Stimulated activated naive CD8-positive, alpha-beta T cell treated with anti-CD3 and anti-CD28 coated beads, Interleukin-15, amount 100 ng/mL, for 72 hours (primary cell): ENCODE measurements at regions not wholly inside any gene's neighbourhood (a gene's known extent, or its start where the extent isn't known, plus 50 kb on each side); places are given as distances from the start of the nearest gene placed in this dataset.

Experiments used
- ATAC-seq: fragments of 150-1000 bp; cut with Tn5 transposase; 2 replicates; pipeline ENCODE4 v1.10.0; 2021; ENCODE audit warnings: mild to moderate bottlenecking, moderate library complexity
- DNase-seq, 2 donors: peaks; one replicate each; pipeline ENCODE4 v3.0.0; 2021 to 2022
- H3K27ac Mint-ChIP-seq, 2 donors: one replicate each; pipeline ENCODE4 v1.8.0; 2022; ENCODE audit warnings: mild to moderate bottlenecking in 2 of 2, mixed read lengths in 2 of 2, moderate library complexity in 2 of 2
- H3K27me3 Mint-ChIP-seq: one replicate; pipeline ENCODE4 v1.8.0; 2022; ENCODE audit warnings: mixed read lengths
- H3K4me1 Mint-ChIP-seq: one replicate; pipeline ENCODE4 v1.8.0; 2022; ENCODE audit warnings: mild to moderate bottlenecking, mixed read lengths
- H3K4me3 Mint-ChIP-seq, 2 donors: one replicate each; pipeline ENCODE4 v1.8.0; 2022; ENCODE audit warnings: mild to moderate bottlenecking in 2 of 2, mixed read lengths in 2 of 2, moderate library complexity in 1 of 2
- H3K9me3 Mint-ChIP-seq, 2 donors: one replicate each; pipeline ENCODE4 v1.8.0; 2022; ENCODE audit warnings: mixed read lengths in 2 of 2

DNA sequence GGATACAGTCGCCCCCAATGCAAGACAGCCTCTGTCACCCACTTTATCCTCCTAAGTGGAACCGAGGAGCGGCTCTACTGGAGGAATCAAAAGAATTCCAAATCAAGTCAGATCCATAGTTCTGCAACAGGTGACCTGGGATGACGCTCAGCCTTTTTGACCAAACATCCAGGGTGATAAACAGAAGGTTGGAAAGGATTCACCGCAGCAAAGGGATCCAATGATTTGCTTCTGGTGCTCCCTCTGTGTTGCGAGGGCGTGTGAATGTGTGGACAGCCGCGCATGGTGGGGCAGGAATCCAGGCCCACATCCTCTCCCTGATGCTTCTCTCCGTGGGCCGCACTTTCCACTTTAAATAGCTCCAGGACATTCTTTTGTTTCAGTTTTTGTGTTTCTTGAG lies 116.8 kb upstream of the CDH4 start:
- Mint-ChIP-seq H3K27ac (no peak overlapping the region), H3K27me3 (peaks cover 50% of the 10 kb centered on the region), H3K4me3 (no peak overlapping the region), H3K4me1 (no peaks in the 10 kb centered on the region), H3K9me3 (no peaks in the 10 kb centered on the region)
- DNase-seq (no peak), ATAC-seq (no peak)

GRCh38 chr20:61135968-61136367 lies 116.1 kb upstream of the CDH4 start:
- no peak for ATAC-seq
- Mint-ChIP-seq H3K27me3 (peaks cover 43% of the 10 kb centered on the region), H3K4me1 (no peaks in the 10 kb centered on the region), H3K4me3 (no peak overlapping the region), H3K27ac (no peak overlapping the region), H3K9me3 (no peaks in the 10 kb centered on the region)
- no peak for DNase-seq

DNA sequence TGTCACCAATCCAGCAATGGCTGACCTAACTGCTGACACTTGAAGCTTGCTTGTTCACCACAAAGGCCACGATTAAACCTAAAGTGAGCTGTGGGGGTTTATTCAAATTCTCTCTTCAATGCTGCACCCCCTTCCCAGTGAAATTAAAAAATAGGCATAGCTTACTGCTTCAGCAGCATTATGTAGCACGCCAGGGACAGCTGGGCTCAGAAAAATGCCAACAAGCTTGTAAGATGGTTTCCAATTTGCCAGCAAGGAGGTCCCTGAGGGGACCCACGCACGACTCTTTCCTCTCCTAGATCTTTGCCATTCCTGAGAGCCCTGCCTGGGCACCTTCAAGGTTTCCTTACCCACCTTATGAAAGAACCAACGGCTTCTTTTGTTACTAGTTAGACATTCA lies 113.5 kb upstream of the CDH4 start:
- Mint-ChIP-seq H3K4me3 (no peak overlapping the region), H3K9me3 (no peaks in the 10 kb centered on the region), H3K4me1 (no peaks in the 10 kb centered on the region), H3K27ac (peak overlapping the region in 1 of 2 donors; percentile 61), H3K27me3 (peaks cover 32% of the 10 kb centered on the region)
- DNase-seq (no peak), ATAC-seq (no peak)

GRCh38 chr20:61139031-61139430 lies 113.0 kb upstream of the CDH4 start:
- no peaks in the 10 kb centered on the region for H3K4me1 Mint-ChIP-seq
- H3K4me3 Mint-ChIP-seq: no peak overlapping the region
- H3K9me3 Mint-ChIP-seq: no peaks in the 10 kb centered on the region
- no peak overlapping the region for H3K27ac Mint-ChIP-seq
- H3K27me3 Mint-ChIP-seq: peaks cover 33% of the 10 kb centered on the region
- DNase-seq (no peak), ATAC-seq (no peak)

DNA sequence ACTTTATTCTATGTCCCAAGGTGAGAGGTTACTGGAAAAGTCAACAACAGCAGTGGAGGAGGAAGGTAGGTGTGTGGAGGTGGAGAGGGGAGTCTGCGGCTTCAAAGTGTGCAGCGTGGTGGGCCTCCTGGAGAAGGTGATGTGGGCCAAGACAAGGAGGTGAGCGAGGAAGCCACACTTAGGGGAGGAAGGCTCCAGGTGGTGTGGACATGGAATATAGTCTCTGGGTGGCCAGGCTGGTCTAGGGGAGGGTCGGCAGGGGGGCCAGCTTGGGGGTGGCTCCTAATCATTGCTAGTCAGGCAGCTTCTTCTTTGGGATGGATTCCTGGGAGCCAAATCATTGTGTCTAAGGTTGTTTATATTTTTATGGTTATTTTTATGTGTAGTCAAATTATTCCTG lies 111.5 kb upstream of the CDH4 start:
- Mint-ChIP-seq H3K4me1 (no peaks in the 10 kb centered on the region), H3K27me3 (peaks cover 32% of the 10 kb centered on the region), H3K27ac (no peak overlapping the region), H3K4me3 (no peak overlapping the region), H3K9me3 (no peaks in the 10 kb centered on the region)
- DNase-seq (no peak), ATAC-seq (no peak)

DNA sequence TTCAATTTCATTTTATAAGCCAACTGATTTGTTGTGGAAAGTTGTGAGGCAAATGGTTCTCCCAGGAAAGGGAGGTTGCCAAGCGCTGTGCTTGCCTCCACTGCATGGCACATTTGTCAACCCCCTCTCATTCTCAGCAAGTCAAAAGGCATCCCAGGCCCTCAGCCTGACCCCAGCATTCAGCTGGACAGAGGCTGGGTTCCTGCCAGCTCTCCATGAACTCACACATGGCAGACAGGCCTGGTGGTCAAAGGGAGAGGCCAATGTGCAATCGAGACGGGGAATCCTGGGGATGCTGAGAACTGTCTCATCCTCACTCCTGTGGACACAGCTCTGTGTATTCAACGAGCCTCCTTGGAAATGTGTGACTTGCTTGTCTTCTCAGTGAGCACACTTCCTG lies 106.0 kb upstream of the CDH4 start:
- H3K27ac Mint-ChIP-seq: no peak overlapping the region
- ATAC-seq: no peak
- no peaks in the 10 kb centered on the region for H3K9me3 Mint-ChIP-seq

DNA sequence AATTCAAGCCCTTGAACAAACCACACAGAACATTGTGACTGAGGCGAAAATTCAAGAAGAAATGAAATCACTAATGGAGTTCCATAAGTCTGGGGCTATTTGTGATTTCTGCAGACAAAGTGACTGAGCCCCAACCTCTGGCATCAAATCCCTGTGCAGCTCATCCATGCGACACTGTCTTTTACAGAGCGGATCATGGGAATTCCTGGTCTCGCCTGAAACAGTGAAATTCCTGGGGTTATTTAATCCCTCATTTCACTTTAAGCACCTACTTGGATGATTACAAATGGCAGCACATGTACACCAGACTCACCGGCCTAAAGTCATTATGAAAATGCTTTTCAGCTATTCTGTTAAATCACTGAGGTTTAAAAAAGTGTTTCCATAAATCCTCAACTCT lies 102.4 kb upstream of the CDH4 start:
- ATAC-seq: no peak
- no peaks in the 10 kb centered on the region for H3K4me1 Mint-ChIP-seq

More for the DNA sequence above, 106.0 kb upstream of the CDH4 start:
- Mint-ChIP-seq H3K27me3 (peaks cover 13% of the 10 kb centered on the region), H3K4me3 (no peak overlapping the region), H3K4me1 (no peaks in the 10 kb centered on the region)
- no peak for DNase-seq

GRCh38 chr20:61157301-61157700 lies 94.8 kb upstream of the CDH4 start:
- no peaks in the 10 kb centered on the region for H3K4me1 Mint-ChIP-seq
- H3K27me3 Mint-ChIP-seq: peaks cover 9% of the 10 kb centered on the region
- H3K9me3 Mint-ChIP-seq: peaks cover 0 to 15% of the 10 kb centered on the region in 2 donors
- H3K4me3 Mint-ChIP-seq: no peak overlapping the region
- H3K27ac Mint-ChIP-seq: no peak overlapping the region
- DNase-seq (no peak), ATAC-seq (no peak)

More for the DNA sequence above, 102.4 kb upstream of the CDH4 start:
- Mint-ChIP-seq H3K27ac (no peak overlapping the region), H3K27me3 (peaks cover 9% of the 10 kb centered on the region), H3K4me3 (no peak overlapping the region), H3K9me3 (peaks cover 0 to 5% of the 10 kb centered on the region in 2 donors)
- no peak for DNase-seq

DNA sequence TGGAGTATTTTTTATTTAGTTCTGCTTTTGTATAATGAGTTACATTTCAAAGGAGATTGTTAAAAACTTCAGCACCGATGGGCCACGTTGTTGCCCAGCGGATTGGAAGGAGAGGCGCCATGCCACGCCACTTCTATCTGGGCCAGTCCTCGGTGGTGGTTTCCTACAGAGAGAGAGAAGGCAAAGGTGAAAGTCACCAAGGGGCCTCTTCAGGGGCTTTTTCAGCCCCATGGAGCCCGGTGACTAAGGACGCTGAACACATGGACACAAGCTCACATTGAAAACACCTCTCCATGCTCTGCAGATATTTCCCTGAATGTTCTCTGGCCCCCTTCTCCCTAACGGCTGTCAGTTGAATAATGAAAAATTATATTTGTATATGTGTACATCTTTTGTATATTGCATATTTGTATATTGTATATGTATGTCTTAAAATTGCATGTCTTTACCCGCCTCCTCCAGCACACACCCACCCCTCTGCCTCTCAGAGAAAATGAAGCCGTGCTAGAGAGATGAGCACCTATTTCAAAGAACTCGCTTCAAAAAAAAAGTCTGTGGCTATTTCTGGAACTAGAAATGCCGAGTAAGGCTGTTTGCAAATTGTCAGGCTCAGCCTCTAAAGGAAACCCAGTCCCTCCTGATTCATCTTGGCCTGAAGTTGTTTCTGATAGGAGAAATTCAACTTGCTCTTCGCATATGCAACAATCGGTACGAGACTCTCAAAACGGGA lies 91.9 kb upstream of the CDH4 start:
- peaks cover 0 to 15% of the 10 kb centered on the region in 2 donors for H3K9me3 Mint-ChIP-seq

DNA sequence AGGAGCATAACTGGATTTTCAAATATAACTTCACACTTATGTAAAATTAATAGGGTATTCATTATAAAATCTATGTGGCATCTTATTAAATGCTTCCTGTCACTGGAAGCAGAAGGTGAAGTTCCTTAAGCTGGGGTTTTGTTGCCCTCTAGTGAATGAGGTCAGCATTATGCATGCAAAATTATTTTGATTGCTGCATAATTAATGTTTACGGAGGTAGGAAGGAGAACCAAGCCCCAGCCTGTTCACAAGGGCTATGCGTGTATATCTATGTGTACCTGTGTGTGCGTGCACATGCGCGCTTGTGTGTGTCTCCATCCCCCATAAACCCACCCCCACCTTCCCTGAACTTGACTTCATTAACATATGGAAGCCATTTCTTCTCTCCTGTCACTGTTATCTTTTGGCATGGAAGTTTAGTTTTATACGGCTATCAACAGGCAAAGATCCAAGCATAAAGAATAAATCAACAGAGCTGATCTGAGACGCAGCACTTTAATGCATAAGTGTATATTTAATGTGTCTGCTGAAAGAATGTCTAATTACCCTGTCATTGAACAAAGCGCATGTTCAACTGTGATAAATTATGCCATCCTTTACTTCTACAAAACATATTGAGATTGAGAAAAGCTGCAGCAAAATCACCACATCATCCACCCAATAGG lies 90.2 kb upstream of the CDH4 start:
- Mint-ChIP-seq H3K4me3 (no peak overlapping the region), H3K27ac (no peak overlapping the region), H3K27me3 (no peaks in the 10 kb centered on the region), H3K4me1 (no peaks in the 10 kb centered on the region), H3K9me3 (peaks cover 0 to 15% of the 10 kb centered on the region in 2 donors)
- DNase-seq: no peak
- no peak for ATAC-seq

More for the DNA sequence above, 91.9 kb upstream of the CDH4 start:
- Mint-ChIP-seq H3K27me3 (peaks cover 2% of the 10 kb centered on the region), H3K27ac (no peak overlapping the region), H3K4me3 (no peak overlapping the region), H3K4me1 (no peaks in the 10 kb centered on the region)
- DNase-seq (no peak), ATAC-seq (peak; percentile 57)

- Mint-ChIP-seq H3K4me3 (no peak overlapping the region), H3K27me3 (no peaks in the 10 kb centered on the region), H3K4me1 (no peaks in the 10 kb centered on the region), H3K9me3 (peaks cover 0 to 14% of the 10 kb centered on the region in 2 donors), H3K27ac (no peak overlapping the region)
- no peak for ATAC-seq
- no peak for DNase-seq
Measured at GRCh38 chr20:61162451-61162850, 89.6 kb upstream of the CDH4 start.

GRCh38 chr20:61163031-61163430 lies 89.0 kb upstream of the CDH4 start:
- Mint-ChIP-seq H3K4me3 (no peak overlapping the region), H3K27me3 (no peaks in the 10 kb centered on the region), H3K4me1 (no peaks in the 10 kb centered on the region), H3K27ac (no peak overlapping the region), H3K9me3 (peaks cover 0 to 8% of the 10 kb centered on the region in 2 donors)
- ATAC-seq: no peak
- no peak for DNase-seq

- Mint-ChIP-seq H3K4me1 (no peaks in the 10 kb centered on the region), H3K27ac (no peak overlapping the region), H3K27me3 (no peaks in the 10 kb centered on the region), H3K9me3 (no peaks in the 10 kb centered on the region), H3K4me3 (no peak overlapping the region)
- DNase-seq (no peak), ATAC-seq (no peak)
Measured at GRCh38 chr20:61166324-61166723, 85.7 kb upstream of the CDH4 start.

DNA sequence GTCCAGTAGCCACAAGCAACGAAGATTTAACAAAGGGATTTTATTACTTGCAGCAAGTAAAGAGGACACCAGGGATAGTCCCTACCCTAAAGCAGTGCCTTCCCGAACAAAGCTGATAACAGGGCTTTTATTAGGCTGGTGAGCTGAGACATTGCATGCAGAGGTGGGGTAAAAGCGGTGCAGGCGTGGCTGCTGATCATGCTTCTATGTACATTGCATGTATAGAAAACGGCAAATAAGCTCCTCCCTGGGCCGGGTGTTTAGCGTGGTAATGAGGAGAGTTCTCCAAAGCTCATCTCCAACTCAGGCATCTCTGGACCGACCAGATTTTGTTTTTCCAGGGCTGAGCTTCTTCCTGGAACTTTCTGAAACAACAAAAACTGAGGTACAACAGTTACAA lies 83.5 kb upstream of the CDH4 start:
- Mint-ChIP-seq H3K27ac (no peak overlapping the region), H3K4me1 (no peaks in the 10 kb centered on the region), H3K4me3 (no peak overlapping the region), H3K9me3 (no peaks in the 10 kb centered on the region), H3K27me3 (no peaks in the 10 kb centered on the region)
- DNase-seq (no peak), ATAC-seq (no peak)

- no peak overlapping the region for H3K4me3 Mint-ChIP-seq
- DNase-seq (no peak), ATAC-seq (no peak)
- no peaks in the 10 kb centered on the region for H3K4me1 Mint-ChIP-seq
- H3K27ac Mint-ChIP-seq: no peak overlapping the region
- H3K27me3 Mint-ChIP-seq: no peaks in the 10 kb centered on the region
- no peaks in the 10 kb centered on the region for H3K9me3 Mint-ChIP-seq
Measured at GRCh38 chr20:61169874-61170273, 82.2 kb upstream of the CDH4 start.

DNA sequence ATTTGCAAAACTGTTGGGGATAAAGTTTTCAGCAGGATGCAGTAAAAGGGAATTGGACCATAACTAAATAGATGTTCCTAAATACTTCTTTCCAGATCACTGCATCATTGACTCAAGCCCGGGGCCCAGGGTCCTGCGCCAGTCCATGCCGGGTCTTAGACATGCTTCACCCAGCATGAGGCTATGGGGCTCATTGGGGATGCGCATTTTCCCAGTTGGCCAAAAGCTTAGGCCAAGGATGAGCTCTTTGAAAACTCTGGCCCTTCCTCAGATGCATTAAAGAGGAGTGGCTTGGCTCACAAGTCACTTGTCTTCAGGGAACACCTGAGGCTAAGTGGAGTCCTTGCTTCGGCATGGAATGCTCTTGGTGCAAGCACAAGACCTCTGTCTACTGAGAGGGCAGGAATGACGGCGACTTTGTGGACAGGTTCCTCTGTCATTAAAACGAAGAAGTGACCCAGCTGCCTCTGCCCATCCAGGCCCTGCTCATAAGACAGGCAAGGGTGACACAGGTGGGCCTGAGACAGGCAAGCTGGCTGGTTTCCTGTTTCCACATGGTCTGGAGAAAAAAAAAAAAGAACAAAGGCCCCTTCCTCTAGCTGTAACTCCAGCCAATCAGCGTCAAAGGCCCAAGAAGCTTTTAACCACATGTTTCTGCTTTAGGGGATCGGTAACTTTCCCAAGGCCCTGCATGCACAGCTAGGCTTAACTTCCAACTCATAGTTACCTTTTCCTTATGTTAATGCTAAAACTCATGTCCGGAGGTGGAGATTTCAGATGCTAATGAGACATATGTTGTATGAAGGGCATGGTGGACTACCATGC lies 81.4 kb upstream of the CDH4 start:
- Mint-ChIP-seq H3K4me3 (no peak overlapping the region), H3K4me1 (no peaks in the 10 kb centered on the region), H3K27me3 (no peaks in the 10 kb centered on the region), H3K9me3 (no peaks in the 10 kb centered on the region), H3K27ac (no peak overlapping the region)
- ATAC-seq: no peak
- no peak for DNase-seq
